Esophagus mucosa (tissue), 1 donor: ENCODE measurements at regions not wholly inside any gene's neighbourhood (a gene's known extent, or its start where the extent isn't known, plus 50 kb on each side); places are given as distances from the start of the nearest gene placed in this dataset.

ENCODE experiments used
- ATAC-seq: fragments of 200-7000 bp; cut with Tn5 transposase; one replicate; pipeline ENCODE4 v1.9.1; 2020
- donor health status: DM: yes; HTN: yes; CAD: no.

DNA sequence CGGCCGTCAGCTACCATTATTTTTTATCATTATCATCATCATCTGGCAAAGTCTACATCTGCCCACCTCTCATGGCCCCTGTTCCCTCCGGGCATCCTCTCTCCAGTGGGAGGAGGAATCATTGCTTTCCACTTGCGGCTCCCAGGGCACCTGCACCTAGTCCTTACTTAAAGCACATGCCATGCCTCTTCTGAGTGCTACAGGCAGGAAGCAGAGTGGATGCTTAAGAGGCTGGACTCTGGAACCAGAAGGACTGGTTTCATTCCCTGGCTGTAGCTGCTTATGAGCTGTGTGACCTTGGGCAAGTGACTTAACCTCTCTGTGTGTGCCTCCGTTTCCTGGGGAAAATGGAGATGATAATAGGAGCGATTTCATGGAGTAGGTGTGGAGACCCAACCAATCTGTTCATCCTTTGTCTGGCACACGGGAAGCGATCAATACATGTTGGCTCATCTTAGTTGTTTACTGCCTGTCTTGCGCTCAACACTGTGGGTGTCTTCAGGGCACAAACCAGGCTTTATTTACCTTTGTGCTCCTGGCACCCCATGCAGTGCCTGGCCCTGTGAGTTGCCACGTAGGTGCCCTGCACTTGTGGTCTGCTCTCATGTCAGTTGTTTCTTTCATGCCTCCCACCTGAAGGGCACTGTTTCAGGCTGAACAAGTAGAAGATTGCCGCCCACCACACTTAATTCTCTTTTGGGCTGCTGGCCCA, 317.0 kb upstream of the SULF2 start:
- peak; percentile 27 for ATAC-seq

DNA sequence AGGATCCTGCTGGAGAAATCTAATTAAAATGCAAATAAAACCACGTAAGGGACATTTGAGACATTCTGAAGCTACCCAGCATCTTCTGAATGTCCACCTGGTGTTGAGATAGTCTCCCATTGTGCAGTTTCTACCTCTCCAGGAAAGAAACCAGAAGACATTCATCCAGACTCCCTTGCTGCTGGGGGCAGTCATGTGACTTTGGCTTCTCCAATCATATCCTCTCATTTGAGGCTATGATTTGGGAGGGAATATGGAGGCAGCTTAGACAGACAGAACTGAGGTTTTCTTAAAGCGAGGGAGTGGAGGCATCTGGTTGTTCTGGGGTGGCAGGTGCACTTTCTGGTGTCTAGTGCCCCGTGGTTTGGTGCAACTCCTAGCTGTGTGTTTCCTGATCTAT, 315.2 kb upstream of the SULF2 start:
- no peak for ATAC-seq

DNA sequence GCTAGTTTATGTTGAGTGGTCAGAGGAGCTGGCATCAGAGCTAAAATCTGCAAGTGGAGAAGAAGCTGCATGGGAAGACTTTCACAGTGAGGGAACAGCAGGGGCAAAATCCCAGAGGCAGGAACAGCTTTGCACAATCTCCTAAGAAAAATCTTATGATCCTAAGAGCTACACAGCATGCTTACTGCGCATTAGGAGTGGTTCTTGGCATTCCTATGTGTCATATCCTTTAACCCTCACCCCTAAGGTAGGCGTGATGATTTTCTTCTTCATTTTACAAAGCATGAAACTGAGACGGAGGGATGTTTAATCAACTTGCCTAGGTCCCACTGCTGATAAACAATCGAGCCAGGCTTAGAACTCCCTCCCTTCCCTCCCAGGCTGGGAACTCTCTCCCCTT, 313.6 kb upstream of the SULF2 start:
- no peak for ATAC-seq

DNA sequence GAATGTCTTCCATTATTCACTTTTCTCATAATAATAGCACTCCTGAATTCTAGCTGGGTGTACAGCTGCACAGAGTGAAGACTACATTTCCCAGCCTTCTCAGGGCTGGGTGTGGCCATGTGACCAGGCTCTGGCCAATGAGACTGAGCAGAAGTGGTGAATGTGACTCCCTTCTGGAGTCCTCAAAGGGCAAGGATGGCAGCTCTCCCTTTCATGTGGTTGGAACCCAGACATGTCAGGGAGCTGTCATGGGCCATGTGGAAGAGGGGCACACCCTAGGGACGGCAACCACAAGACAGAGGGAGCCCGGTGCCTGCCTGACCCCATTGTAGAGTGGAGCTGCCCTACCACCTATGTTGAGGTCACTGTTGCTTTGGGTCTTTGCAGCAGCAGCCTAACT, 312.8 kb upstream of the SULF2 start:
- ATAC-seq, result peak; percentile 46

DNA sequence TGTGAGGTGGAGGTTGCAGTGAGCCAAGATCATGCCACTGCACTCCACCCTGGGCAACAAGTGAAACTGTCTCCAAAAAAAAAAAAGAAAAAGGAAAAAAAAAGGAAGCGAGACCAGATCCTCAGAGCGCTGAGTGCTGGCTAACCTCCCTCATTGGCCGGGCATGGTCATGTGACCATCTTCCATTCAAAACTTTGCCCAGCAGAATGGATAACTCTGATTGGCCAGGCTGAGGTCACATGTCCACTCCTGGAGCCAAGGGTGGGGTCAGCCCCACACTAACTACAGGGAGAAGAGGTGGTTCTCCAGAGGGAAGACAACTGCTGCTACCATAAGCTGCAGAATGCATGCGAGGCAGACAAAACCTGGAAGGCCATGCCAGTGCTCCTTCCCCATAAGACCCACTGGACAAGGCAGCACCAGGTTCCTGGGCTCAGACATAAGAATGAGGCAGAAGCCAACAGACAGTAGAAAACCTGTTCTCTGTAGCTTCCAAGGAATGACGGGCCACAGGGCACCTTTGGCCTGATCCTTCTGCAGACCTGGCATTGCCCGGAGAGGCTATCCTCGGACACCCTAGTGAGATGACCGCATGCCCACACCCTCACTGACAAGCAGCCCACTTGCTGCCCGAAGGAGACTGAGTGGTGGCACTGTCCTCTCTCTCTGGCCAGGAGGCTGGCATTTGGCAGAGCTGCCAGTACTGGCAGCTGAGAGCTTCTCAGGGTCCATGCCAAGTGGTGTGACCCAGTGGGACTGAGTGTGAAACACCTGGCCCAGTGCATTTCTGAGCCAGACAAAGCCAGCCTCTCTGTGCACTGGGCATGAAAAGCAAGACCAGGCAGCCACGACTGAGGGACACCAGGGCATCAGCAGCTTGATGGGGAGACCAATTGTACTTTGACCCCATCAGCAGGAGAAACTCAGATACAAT, 311.9 kb upstream of the SULF2 start:
- ATAC-seq, result no peak

DNA sequence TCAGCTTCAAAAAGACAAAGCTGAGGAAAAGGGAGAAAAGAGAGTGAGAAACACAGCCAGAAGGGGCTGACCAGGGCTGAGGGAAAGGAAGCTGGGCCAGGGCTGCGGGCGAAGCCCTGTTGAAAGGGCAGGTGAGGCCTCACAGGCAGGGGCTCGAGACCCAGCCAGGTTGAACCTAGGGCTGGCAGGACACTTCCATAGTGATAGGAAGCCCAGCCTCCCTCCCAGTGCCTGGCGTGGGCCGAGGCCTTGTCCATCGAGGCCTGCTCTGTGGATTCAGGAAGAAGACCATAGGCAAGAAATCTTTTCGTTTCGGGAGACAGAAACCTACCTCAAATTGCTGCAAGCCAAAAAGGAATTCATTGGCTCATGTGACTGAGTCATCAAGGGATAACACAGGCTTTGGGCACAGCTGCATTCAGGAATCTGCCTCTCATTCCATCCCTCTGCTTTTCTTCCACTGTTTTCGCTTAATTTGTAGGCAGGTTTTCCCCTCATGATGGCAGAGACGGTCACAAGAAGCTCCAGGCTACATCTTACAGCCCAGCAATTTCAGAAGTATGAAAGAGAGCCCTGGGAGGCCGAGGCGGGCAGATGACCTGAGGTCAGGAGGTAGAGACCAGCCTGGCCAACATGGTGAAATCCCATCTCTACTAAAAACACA, 311.1 kb upstream of the SULF2 start:
- no peak for ATAC-seq

DNA sequence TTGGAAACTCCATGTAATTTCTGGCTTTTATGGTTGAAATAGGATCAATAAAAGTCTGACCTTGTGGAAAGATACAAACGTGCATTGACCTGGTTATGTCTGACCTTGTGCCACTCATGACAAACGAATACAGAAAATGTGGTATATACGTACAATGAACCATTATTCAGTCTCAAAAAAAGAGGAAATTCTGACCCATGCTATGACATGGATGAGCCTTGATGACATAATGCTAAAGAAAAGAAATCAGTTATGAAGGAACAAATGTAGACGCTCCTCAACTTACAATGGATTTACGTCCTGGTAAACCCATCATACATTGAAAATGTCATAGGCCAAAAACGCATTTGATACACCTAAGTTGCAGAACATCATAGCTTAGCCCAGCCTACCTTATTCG, 309.7 kb upstream of the SULF2 start:
- no peak for ATAC-seq

DNA sequence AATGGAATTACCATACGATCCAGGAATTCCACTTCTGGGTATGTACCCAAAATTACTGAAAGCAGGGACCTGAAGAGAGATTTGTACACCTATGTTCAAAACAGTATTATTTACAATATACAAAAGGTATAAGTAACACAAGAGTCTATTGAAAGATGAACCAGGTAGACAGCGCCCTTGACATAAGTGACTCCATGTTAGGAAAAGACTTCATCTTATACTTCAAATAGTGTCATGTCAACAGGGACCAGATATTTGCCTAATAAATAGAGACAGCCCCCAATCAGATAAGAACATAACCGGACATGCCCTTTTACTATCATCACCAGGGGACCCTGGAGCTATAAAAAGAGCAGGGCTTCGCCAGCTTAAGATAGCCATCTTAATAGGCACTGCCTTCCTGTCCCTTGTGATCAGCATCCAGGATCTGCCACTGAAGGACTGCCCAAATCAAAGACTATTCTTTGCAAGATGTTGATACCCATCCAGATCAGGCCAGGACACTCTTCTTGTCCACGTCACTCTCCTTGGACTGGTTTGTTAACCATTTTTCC, 309.0 kb upstream of the SULF2 start:
- no peak for ATAC-seq

DNA sequence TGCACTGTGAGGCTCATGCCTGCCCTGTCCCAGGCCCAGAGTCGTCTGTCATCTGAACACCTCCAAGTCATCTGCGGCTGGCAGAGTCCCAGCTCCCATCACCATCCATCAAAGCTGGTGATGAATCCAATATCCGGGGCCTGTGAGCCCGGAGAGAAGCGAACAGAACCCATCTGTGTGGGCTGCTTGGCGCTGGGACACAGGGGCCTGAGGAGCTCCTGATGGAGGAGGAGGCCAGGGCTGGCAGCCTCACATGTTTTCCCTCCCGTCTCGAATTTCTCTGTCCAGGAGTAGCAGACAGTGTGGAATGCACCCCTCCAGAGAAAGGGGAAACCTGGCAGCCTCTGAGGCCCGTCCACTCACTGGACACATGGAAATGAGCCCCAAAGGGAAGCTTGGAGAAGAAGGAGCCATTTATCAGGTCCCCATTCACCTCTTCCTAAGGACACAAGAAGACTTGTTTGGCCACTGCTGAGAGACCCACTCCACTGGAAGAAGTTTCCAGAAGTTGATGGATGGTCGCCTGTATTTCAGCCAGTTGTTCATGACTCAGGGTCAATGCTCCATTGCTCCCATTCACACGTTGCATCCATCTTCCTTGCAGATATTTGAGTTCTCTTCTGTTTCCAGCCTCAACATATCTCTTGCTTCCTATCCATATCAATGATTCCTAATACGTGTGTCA, 307.5 kb upstream of the SULF2 start:
- ATAC-seq, result no peak

DNA sequence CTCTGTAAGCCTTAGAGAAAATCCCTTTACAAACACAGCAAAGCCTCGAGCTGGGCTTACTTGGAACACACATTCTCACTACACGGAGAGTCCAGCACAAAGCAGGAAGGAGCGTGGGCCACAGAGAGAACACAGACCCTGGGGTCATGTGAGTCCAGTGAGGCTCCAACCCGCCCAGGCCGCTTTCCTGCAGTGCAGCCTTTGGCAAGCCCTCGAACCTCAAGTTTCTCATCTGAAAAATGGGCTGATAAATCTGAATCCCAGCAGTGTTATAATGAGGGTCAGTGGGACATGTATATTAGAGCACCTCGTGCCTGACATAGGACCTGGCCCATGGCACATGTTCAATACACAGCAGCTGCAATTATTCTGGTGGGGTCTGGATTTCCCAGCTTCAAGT, 305.5 kb upstream of the SULF2 start:
- no peak for ATAC-seq

DNA sequence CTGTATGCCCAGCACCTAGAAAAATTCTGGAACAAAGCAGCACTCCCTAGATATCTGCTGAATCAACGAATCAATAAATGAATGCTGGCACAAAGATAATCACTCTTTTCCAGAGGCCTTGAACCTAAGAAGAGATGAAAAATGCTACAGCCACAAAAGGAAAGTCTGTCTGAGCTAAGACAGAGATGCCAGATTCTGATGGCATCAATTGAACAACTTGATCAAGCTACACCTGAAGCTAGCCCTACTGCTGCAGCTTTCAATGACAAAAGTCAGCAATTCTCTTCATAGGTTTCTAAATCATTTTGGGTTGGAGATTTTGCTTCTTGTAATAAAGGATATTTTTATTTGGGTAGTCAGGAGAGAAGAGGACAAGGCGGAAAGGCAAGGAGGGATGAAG, 305.0 kb upstream of the SULF2 start:
- ATAC-seq, result no peak

DNA sequence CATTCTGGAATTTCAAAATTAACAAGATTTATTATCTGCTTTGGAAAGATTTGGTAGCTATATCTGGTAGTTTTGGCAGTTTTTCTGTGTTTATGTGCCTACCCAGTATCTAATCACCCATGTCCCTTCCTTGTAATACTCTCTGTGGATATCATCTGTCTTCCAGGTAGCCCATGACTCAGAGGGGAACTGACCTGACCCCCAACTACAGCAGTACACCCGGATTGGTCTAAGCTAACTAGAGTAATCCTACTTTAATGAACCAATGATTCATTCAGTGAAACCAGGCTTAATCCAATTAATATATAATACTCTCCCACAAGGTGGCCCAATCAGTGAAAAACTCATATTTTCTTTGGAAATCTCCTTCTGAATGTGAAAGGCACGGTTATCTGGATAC, 295.3 kb upstream of the SULF2 start:
- peak; percentile 35 for ATAC-seq

DNA sequence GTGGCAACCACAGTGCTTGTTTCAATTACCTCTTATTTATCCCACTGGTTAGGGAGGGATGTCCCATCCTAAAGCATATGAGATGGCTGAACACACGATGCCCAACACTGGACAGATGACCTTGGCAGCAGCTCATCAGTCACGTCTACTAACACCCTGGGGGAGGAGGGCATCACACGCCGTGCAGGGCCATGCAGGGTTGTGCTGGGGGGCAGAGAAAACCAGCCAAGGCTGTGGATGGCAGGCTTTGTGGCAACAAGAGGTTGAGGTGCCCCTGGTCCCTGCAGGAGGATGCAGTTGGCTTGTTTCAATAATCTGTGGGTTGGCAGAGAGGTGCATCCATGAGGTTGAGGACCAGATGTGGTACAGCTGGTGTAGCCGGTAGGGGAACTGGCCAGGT, 293.7 kb upstream of the SULF2 start:
- no peak for ATAC-seq

DNA sequence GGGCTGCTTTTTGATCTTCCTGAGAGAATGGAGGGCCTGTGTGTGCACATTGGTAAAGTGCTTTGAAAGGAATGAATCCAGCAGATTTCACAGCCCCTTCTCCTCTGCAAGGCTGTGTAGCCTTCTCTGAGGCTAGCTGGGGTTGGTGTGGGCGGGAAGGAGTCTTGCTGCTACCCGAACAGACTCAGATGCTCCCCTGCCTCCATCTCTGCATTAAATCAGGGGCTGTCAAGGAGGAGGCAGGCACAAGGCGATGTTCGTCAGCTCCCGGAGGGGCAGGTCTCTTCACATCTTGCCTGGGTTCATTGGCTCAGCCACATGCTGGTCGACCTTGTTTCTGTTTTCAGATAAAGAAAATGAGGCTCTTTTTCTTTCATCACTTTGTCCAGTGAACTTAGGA, 291.5 kb upstream of the SULF2 start:
- ATAC-seq, result no peak

DNA sequence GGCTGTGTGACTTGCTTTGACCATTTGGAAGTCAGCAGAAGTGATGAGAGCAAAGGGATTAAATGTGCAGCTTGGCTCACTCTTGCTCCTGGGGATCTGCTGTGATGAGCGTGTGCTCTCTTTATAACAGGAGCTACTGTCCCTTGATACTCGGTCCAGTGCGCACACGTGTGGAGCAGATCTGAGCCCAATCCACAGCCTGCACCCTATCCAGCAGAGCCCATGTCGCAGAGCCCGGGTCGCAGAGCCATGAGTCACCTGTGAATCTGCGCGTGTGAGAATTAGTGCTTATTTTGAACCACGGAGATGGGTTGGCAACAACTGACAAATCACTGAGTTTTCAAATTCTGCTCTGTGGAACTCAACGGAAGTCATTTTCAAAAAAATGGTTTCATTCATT, 291.0 kb upstream of the SULF2 start:
- no peak for ATAC-seq

DNA sequence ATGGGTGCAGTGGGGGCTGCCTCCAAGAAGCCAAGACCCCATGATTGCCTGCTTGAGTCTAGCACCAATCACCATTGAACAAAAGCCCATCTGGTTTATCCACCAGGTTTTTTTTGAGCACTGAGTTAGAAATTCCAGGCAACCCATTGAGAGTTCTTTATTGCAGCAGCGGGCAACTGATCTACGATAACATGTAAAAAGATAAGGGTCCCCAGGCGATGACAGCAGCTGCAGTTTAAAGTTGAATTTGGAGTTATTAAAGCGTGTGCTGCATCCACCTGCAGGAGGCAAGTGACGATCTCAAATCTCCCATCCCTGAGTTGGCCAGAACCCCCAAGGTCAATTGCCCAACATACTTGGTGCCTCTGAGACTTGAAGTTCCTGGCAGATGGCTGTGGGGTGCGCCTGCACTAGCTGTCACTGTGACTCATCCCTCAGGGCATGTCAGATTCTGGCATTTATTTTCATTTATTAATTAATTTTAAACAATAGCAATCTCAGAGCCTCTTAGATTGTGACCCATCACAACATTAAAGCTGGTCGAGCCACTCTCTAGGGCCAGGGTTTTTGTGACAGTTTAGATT, 290.4 kb upstream of the SULF2 start:
- no peak for ATAC-seq

DNA sequence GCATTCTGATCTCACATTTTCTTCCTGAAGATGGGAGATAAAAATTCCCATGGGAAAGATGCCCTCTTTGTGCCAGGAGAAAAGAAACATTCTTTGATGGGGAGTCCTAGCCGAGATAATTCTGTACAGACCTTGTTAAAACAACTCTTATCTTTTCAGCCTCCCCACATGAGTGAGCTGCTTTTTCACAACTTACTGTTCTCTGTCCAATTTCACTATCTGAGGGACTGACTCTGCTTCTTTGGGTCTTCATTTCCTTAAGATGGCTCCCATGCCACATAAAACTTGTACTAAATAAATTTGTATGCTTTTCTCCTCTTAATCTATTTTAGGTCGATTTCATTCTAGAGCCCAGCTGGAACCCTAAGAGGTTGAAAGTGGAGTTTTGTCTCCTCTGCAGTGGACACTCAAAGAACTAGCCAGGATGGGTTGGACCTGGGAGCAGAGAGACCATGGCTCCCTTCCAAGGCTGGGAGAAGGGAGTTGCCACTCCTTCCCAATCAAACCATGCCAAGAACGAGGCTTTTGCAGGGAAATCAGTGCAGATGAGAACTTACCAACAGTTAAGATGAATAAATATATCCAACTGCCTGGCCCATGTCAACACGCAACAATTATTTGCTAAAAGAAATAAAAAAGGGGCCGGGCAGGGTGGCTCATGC, 285.8 kb upstream of the SULF2 start:
- no peak for ATAC-seq

DNA sequence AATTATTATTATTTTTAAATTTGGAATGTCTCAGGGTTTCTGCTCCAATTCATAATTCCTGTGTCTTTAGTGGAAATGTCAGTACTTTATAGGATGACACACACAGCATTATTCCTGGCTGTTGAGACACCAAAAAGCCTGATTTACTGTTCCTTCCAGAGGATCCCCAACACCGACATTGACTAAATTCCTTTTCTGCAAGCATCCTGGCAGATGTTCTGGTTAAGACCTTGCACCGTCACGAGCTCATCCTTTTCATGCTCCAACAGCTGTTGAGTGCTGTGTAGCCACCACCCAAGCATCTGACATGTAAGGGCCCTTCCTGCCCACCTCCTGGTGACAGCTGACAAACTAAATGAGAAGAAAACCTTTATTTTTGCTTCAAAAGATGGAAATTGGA, 284.3 kb upstream of the SULF2 start:
- ATAC-seq, result no peak

DNA sequence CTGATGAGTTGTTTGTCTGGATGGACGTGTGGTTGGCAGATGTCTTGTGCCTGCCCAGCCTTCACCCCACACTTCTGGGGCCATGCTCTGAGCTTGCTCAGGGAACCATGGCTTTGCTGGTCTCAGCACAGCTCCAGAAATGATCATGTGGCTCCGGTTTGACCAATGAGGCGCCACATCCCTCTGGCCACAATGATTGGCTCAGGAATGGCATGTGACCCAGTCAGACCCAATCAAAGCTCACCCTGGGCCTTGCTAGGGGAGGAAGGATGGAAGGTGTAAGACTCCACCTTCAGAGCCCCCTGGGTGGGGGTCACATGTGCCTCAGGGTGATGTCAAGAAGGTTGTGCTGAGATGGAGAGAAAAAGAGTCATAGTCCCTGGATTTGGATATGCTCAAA, 281.6 kb upstream of the SULF2 start:
- no peak for ATAC-seq

DNA sequence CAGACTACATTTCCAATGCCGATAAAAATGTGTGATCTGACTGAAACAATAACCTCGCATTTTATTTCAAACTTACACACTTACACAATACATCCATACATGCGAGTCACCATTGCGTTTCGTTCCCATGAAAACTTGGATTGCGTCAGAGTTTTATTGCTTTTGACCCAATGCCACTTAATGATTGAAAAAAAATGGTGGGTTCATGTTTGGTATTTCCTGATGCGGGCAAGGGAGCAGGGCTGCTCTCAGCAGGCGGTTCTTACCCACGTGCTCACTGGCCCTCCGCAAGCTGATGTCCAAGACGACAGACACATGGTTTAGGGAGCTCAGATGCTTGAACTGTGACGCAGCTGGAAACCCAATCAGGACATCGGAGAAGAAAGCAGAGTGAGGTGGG, 281.0 kb upstream of the SULF2 start:
- no peak for ATAC-seq

DNA sequence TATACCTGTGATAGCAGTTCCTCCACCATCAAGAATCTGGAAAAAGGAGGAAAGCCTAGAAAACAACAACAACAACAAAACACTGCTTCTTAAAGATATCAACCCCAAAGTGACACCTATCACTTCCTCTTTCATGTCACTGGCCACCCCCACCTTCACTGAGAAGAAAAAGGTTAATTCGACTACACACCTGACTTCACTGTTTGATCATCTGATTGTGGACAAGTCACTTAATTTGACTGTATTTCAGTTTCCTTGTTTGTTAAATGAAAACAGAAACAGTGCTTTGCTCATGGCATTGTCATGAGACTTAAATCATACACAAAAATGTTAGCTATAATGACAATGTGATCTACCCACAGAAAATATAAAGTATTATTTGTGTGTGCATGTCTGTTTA, 280.6 kb upstream of the SULF2 start:
- no peak for ATAC-seq

DNA sequence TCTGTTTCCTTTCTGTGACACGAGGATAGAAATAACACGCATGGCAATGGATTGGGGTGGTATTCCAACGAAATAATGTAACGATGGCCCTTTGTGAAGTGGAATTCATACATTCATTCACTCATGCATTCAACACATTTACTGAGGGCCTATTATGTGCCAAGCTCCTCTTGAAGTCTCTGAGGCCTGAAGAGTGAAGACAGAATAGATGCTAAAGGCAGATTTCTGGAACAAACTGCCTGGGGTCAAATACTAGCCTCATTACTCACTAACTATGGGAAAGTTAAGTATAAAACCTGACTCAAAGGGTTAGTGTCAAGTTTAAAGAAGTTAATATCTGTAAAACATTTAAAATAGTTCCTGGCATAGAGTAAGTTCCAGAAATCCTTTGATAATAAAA, 279.6 kb upstream of the SULF2 start:
- ATAC-seq, result no peak
